Loucy (cell line): ENCODE measurements at regions not wholly inside any gene's neighbourhood (a gene's known extent, or its start where the extent isn't known, plus 50 kb on each side); places are given as distances from the start of the nearest gene placed in this dataset.

Source experiments
- CTCF ChIP-seq: fragments of 200-600 bp; sonication (generic); conservative IDR thresholded peaks from 2 replicates; pipeline ENCODE4 v1.5.1; 2014; ENCODE audit warnings: mild to moderate bottlenecking, antibody characterized with exemption, low read length
- EZH2phosphoT487 ChIP-seq: fragments of 200-600 bp; IDR thresholded peaks from 2 replicates; pipeline ENCODE4 v1.6.1; 2018; ENCODE audit warnings: antibody characterized with exemption, mild to moderate bottlenecking, moderate library complexity, borderline replicate concordance

- TF ChIP-seq CTCF (no peak), EZH2phosphoT487 (no peak)
Measured at GRCh38 chr6:1049170-1049569, 262.7 kb upstream of the FOXQ1 start.
